MCF 10A (cell line): ENCODE measurements at regions not wholly inside any gene's neighbourhood (a gene's known extent, or its start where the extent isn't known, plus 50 kb on each side); places are given as distances from the start of the nearest gene placed in this dataset.
"Not testable (repeated sequence)": the region's sequence is repeated elsewhere in the genome, so short reads cannot be mapped to it uniquely, and the experiment has no call there.

ENCODE experiments used
- BruUV-seq: library from RNA; stranded (reverse); fragments of 400-500 nt; replicated peaks from 2 replicates; lab custom pipeline; 2021; lab: Mats Ljungman, UMichigan
- CTCF ChIA-PET: fragments of 300-600 bp; sonication (Branson Sonifier 250); formaldehyde crosslinking; extraction: SDS; loops from one replicate; lab custom pipeline; 2021; ENCODE audit warnings: antibody characterized with exemption, inconsistent platforms; lab: Yijun Ruan, JAX
- POLR2A ChIA-PET: fragments of 300-600, 350-650 bp; sonication (Branson Sonifier 250); formaldehyde crosslinking; extraction: SDS; loops from one replicate; lab custom pipeline; 2020; ENCODE audit warnings: antibody characterized with exemption, inconsistent platforms; lab: Yijun Ruan, JAX
- DNase-seq: peaks from one replicate; pipeline ENCODE4 v3.0.0-alpha.2; 2018; ENCODE audit not compliant: unreplicated experiment
- H3K27ac Mint-ChIP-seq: one replicate; pipeline ENCODE4 v1.8.0; 2022; ENCODE audit warnings: mild to moderate bottlenecking, low read depth, mixed read lengths; ENCODE audit not compliant: unreplicated experiment
- H3K27me3 Mint-ChIP-seq: one replicate; pipeline ENCODE4 v1.8.0; 2022; ENCODE audit warnings: mixed read lengths; ENCODE audit not compliant: insufficient read depth, unreplicated experiment
- H3K36me3 Mint-ChIP-seq: one replicate; pipeline ENCODE4 v1.8.0; 2022; ENCODE audit warnings: mild to moderate bottlenecking, moderate library complexity, mixed read lengths; ENCODE audit not compliant: insufficient read depth, unreplicated experiment
- H3K4me1 Mint-ChIP-seq: one replicate; pipeline ENCODE4 v1.8.0; 2022; ENCODE audit warnings: mixed read lengths; ENCODE audit not compliant: insufficient read depth, unreplicated experiment
- H3K4me3 Mint-ChIP-seq: one replicate; pipeline ENCODE4 v1.8.0; 2022; ENCODE audit warnings: mild to moderate bottlenecking, moderate library complexity, mixed read lengths; ENCODE audit not compliant: unreplicated experiment
- H3K9me3 Mint-ChIP-seq: one replicate; pipeline ENCODE4 v1.8.0; 2022; ENCODE audit warnings: mixed read lengths; ENCODE audit not compliant: unreplicated experiment
- intact Hi-C: fragments of 100-400 bp; cut with micrococcal nuclease; formaldehyde crosslinking; loops from 2 replicates; pipeline ENCODE4 v1.14.1; 2022
- TF ChIP-seq, protein P1 (sequence below): fragments of 200-600 bp; IDR thresholded peaks from one replicate; pipeline ENCODE4 v1.8.0; 2022; ENCODE audit warnings: antibody characterized with exemption, mild to moderate bottlenecking; ENCODE audit not compliant: unreplicated experiment

DNA sequence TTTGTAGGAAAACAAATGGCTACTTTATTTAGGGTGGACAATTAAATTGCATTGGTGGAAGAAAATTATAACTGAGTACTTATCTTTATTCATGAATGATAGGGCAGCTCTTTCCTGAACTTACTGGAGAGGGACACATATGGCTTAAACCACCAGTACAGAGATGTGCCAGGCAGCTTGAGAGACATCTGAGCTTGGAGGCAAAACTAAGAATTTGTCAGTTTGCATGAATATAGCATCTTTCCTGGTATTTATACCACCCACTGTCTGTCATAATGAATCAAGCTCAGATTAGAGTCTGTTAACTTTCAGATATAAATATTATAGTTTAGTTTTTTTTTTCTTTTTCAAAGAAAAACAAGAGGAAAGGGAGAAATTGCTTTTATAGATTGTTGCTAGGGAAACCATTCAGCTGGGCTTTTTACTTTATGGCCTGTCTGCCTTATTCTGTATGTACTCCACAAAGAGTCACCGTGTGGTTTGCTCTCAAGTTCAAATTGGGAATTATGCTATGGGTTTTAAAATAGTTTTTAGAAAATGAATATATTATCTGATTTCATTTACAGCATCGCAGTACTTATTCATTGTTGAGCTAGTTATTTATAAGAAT, 477.0 kb upstream of the CHORDC1 start:
- CTCF ChIA-PET, result interaction anchor here (0.6 to 0.7 kb wide), 2 partner anchors 8 to 19 kb away, joined by 3 to 6 read pairs; no protein-coding TSS in a partner anchor
- no peaks in the 10 kb centered on the region for H3K9me3 Mint-ChIP-seq
- no TSS peak for BruUV-seq
- TF ChIP-seq, protein P1, sequence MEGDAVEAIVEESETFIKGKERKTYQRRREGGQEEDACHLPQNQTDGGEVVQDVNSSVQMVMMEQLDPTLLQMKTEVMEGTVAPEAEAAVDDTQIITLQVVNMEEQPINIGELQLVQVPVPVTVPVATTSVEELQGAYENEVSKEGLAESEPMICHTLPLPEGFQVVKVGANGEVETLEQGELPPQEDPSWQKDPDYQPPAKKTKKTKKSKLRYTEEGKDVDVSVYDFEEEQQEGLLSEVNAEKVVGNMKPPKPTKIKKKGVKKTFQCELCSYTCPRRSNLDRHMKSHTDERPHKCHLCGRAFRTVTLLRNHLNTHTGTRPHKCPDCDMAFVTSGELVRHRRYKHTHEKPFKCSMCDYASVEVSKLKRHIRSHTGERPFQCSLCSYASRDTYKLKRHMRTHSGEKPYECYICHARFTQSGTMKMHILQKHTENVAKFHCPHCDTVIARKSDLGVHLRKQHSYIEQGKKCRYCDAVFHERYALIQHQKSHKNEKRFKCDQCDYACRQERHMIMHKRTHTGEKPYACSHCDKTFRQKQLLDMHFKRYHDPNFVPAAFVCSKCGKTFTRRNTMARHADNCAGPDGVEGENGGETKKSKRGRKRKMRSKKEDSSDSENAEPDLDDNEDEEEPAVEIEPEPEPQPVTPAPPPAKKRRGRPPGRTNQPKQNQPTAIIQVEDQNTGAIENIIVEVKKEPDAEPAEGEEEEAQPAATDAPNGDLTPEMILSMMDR, result no peak
- intact Hi-C loops, result no loop called here
- H3K27ac Mint-ChIP-seq, result no peak overlapping the region
- no peak overlapping the region for H3K4me3 Mint-ChIP-seq
- H3K4me1 Mint-ChIP-seq, result no peaks in the 10 kb centered on the region
- no peaks in the 10 kb centered on the region for H3K36me3 Mint-ChIP-seq
- H3K27me3 Mint-ChIP-seq, result no peaks in the 10 kb centered on the region
- no peak for DNase-seq
- POLR2A ChIA-PET, result no interaction called here

DNA sequence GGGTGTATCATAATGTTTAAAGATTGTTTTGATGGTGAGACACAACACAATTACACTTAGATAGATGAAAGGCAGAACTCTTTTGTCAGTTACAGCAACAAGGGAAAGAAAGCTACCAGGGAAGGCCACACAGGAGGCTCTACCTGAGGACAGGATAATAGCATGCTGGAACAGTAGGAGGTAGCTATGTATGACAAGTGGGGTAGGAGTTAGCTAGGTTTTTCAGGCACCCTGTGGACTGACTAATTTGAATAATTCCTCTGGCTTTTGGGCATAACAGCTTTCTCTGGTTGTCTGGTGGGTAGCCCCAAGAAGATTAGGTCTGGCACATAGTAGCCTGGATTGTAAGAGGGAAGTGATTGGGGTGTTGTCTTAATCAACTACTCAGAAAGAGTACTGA, 475.4 kb upstream of the CHORDC1 start:
- no peak for DNase-seq
- H3K4me1 Mint-ChIP-seq, result no peaks in the 10 kb centered on the region
- CTCF ChIA-PET, result no interaction called here
- TF ChIP-seq, protein P1, result no peak
- no peaks in the 10 kb centered on the region for H3K27me3 Mint-ChIP-seq
- H3K36me3 Mint-ChIP-seq, result no peaks in the 10 kb centered on the region
- H3K4me3 Mint-ChIP-seq, result no peak overlapping the region
- intact Hi-C loops, result no loop called here
- BruUV-seq, result no TSS peak
- H3K9me3 Mint-ChIP-seq, result no peaks in the 10 kb centered on the region
- H3K27ac Mint-ChIP-seq, result no peak overlapping the region
- POLR2A ChIA-PET, result no interaction called here

DNA sequence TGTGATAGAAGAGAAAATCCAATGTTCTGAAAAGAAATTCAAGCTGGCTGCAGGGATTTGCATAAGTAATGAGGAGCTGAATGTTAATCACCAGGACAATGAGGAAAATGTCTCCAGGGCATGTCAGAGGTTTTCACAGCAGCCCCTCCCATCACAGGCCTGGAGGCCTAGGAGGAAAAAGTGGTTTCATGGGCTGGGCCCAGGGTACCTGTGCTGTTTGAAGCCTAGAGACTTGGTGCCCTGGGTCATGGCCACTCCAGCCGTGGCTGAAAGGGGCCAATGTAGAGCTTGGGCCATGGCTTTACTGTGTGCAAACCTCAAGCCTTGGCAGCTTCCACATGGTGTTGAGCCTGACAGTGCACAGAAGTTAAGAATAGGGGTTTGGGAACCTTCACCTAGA, 452.6 kb upstream of the CHORDC1 start:
- H3K4me1 Mint-ChIP-seq, H3K27ac Mint-ChIP-seq, H3K36me3 Mint-ChIP-seq, CTCF ChIA-PET, H3K9me3 Mint-ChIP-seq, intact Hi-C loops, POLR2A ChIA-PET, DNase-seq, BruUV-seq, H3K27me3 Mint-ChIP-seq, H3K4me3 Mint-ChIP-seq: not testable (repeated sequence)

DNA sequence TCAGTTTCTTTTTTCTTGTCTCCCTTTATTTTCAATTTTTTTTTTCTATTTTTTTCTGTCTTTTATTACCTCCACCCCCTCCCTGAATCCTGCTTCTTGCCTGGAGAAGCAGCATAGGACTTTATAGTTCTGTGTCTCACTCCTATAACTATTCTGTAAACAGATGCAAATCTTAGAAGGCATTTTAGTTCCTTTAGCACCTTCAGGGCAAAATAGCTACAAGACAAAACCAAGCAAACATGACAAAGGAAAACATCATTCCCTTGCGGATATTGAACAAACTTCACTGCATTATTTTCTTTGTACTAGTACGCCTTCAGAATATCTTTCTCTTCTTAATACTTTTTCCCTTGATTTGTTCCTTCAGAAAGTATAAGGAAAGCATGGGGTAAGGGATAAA, 446.2 kb upstream of the CHORDC1 start:
- Mint-ChIP-seq H3K36me3 (no peaks in the 10 kb centered on the region), H3K4me1 (no peaks in the 10 kb centered on the region), H3K27ac (no peak overlapping the region), H3K9me3 (no peaks in the 10 kb centered on the region), H3K4me3 (no peak overlapping the region), H3K27me3 (no peaks in the 10 kb centered on the region)
- intact Hi-C loops, result no loop called here
- ChIA-PET POLR2A (no interaction called here), CTCF (no interaction called here)
- TF ChIP-seq, protein P1, result no peak
- no TSS peak for BruUV-seq
- no peak for DNase-seq

DNA sequence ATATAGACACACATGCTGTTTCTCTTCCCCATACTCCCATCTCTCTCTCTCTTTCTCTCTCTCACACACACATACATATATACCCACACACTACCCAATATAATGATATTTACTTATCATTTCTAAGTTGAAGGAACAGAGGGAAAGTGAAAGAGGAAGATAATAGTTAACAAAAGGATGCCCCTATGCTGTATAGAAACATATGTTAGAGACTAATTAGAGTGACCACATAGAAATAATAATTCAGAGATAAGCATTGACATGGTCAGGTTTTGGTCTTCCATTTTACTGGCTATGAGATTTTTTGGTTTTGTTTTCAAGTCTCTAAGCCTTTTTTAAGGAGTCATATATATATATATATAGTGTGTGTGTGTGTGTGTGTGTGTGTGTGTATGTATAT, 445.7 kb upstream of the CHORDC1 start:
- BruUV-seq, result no TSS peak
- intact Hi-C loops, result no loop called here
- Mint-ChIP-seq H3K9me3 (no peaks in the 10 kb centered on the region), H3K27ac (no peak overlapping the region), H3K4me3 (no peak overlapping the region), H3K36me3 (no peaks in the 10 kb centered on the region), H3K27me3 (no peaks in the 10 kb centered on the region), H3K4me1 (no peaks in the 10 kb centered on the region)
- POLR2A ChIA-PET, result no interaction called here
- CTCF ChIA-PET, result no interaction called here
- no peak for DNase-seq
- TF ChIP-seq, protein P1, result no peak
